SK-N-SH treated with all-trans-retinoic acid at 6 μM for 48 hours (cell line): ENCODE measurements at regions not wholly inside any gene's neighbourhood (a gene's known extent, or its start where the extent isn't known, plus 50 kb on each side); places are given as distances from the start of the nearest gene placed in this dataset.

Experiments
- ATAC-seq: fragments of 200-7000 bp; cut with Tn5 transposase; 3 replicates; pipeline ENCODE4 v1.9.1; 2020; ENCODE audit warnings: mild to moderate bottlenecking, moderate library complexity
- ARNTL ChIP-seq: fragments of 450-650 bp; formaldehyde crosslinking; IDR thresholded peaks from 2 replicates; pipeline ENCODE4 v1.5.0; 2020; ENCODE audit warnings: low read depth, mild to moderate bottlenecking, moderate library complexity, borderline replicate concordance
- BACH2 ChIP-seq: fragments of 250-450 bp; sonication (Bioruptor Pico); IDR thresholded peaks from 2 replicates; pipeline ENCODE4 v1.9.0; 2021; ENCODE audit warnings: mild to moderate bottlenecking, borderline replicate concordance
- CREB5 ChIP-seq: fragments of 250-450 bp; sonication (Bioruptor Pico); IDR thresholded peaks from 2 replicates; pipeline ENCODE4 v1.5.1; 2020; ENCODE audit warnings: low read depth, mild to moderate bottlenecking, moderate library complexity
- GLIS3 ChIP-seq: fragments of 250-450 bp; sonication (Bioruptor Pico); IDR thresholded peaks from 2 replicates; pipeline ENCODE4 v1.5.0; 2020; ENCODE audit warnings: mild to moderate bottlenecking, moderate library complexity
- OSR1 ChIP-seq: fragments of 250-450 bp; sonication (Bioruptor Pico); IDR thresholded peaks from 2 replicates; pipeline ENCODE4 v1.8.0; 2022; ENCODE audit warnings: moderate library complexity, mild to moderate bottlenecking, inconsistent platforms
- PATZ1 ChIP-seq: fragments of 250-450 bp; sonication (Bioruptor Pico); IDR thresholded peaks from 2 replicates; pipeline ENCODE4 v1.8.0; 2020; ENCODE audit warnings: mild to moderate bottlenecking, moderate library complexity, borderline replicate concordance
- POU6F1 ChIP-seq: fragments of 250-450 bp; sonication (Bioruptor Pico); IDR thresholded peaks from 2 replicates; pipeline ENCODE4 v1.8.0; 2021; ENCODE audit warnings: low read depth, mild to moderate bottlenecking, moderate library complexity, borderline replicate concordance
- RARB ChIP-seq: fragments of 250-450 bp; sonication (Bioruptor Pico); IDR thresholded peaks from 2 replicates; pipeline ENCODE4 v1.8.0; 2021; ENCODE audit warnings: mild to moderate bottlenecking, moderate library complexity
- SNAI2 ChIP-seq: fragments of 250-450 bp; sonication (Bioruptor Pico); IDR thresholded peaks from 2 replicates; pipeline ENCODE4 v1.5.0; 2020; ENCODE audit warnings: mild to moderate bottlenecking, moderate library complexity
- TCF4 ChIP-seq: fragments of 250-450 bp; sonication (Bioruptor Pico); IDR thresholded peaks from 2 replicates; pipeline ENCODE4 v1.8.0; 2021; ENCODE audit warnings: mild to moderate bottlenecking, moderate library complexity, borderline replicate concordance
- TOX ChIP-seq: fragments of 250-450 bp; sonication (Bioruptor Pico); IDR thresholded peaks from 2 replicates; pipeline ENCODE4 v1.8.0; 2021; ENCODE audit warnings: mild to moderate bottlenecking, moderate library complexity, borderline replicate concordance
- TSHZ2 ChIP-seq: fragments of 250-450 bp; sonication (Bioruptor Pico); IDR thresholded peaks from 2 replicates; pipeline ENCODE4 v1.5.0; 2020; ENCODE audit warnings: mild to moderate bottlenecking, moderate library complexity
- ZC3H10 ChIP-seq: fragments of 250-450 bp; sonication (Bioruptor Pico); IDR thresholded peaks from 2 replicates; pipeline ENCODE4 v1.5.1; 2021; ENCODE audit warnings: mild to moderate bottlenecking, moderate library complexity
- ZFP3 ChIP-seq: fragments of 250-450 bp; sonication (Bioruptor Pico); IDR thresholded peaks from 2 replicates; pipeline ENCODE4 v1.5.0; 2020; ENCODE audit warnings: mild to moderate bottlenecking, moderate library complexity
- ZNF565 ChIP-seq: fragments of 450-650 bp; formaldehyde crosslinking; conservative IDR thresholded peaks from 2 replicates; pipeline ENCODE4 v1.5.0; 2020; ENCODE audit warnings: low read depth, mild to moderate bottlenecking, moderate library complexity
- ZNF70 ChIP-seq: fragments of 450-650 bp; formaldehyde crosslinking; IDR thresholded peaks from 2 replicates; pipeline ENCODE4 v1.5.0; 2020; ENCODE audit warnings: mild to moderate bottlenecking, moderate library complexity
- ZNF8 ChIP-seq: fragments of 450-650 bp; formaldehyde crosslinking; IDR thresholded peaks from 2 replicates; pipeline ENCODE4 v1.5.0; 2020; ENCODE audit warnings: mild to moderate bottlenecking, moderate library complexity

- no peak for TF ChIP-seq PATZ1 (CRISPR knock-in tag)
- no peak for TF ChIP-seq ARNTL (CRISPR knock-in tag)
- TF ChIP-seq ZNF8 (CRISPR knock-in tag) = no peak
- ATAC-seq = no peak
Observed at GRCh38 chr4:120348948-120349347, 282.3 kb upstream of the MAD2L1 start.

GRCh38 chr4:120348521-120348920 lies 281.9 kb upstream of the MAD2L1 start:
- no peak for TF ChIP-seq ZFP3
- TF ChIP-seq ARNTL (CRISPR knock-in tag) = no peak
- no peak for TF ChIP-seq TOX (CRISPR knock-in tag)
- no peak for TF ChIP-seq TSHZ2 (CRISPR knock-in tag)
- no peak for TF ChIP-seq OSR1
- no peak for TF ChIP-seq SNAI2 (CRISPR knock-in tag)
- no peak for TF ChIP-seq ZNF8 (CRISPR knock-in tag)
- no peak for ATAC-seq

GRCh38 chr4:120331486-120332370 lies 265.1 kb upstream of the MAD2L1 start:
- TF ChIP-seq CREB5 (no peak), GLIS3 (no peak), POU6F1 (CRISPR knock-in tag) (no peak), ZNF70 (CRISPR knock-in tag) (no peak), TCF4 (CRISPR knock-in tag) (no peak), RARB (CRISPR knock-in tag) (no peak), ZNF8 (CRISPR knock-in tag) (no peak), ARNTL (CRISPR knock-in tag) (no peak), TSHZ2 (CRISPR knock-in tag) (no peak), SNAI2 (CRISPR knock-in tag) (no peak), ZNF565 (no peak), ZC3H10 (no peak), BACH2 (CRISPR knock-in tag) (no peak), ZFP3 (no peak)
- TF ChIP-seq, all 23 proteins: peak for 0
- no peak for ATAC-seq
